Lower lobe of right lung (tissue), 2 donors: ENCODE measurements at regions not wholly inside any gene's neighbourhood (a gene's known extent, or its start where the extent isn't known, plus 50 kb on each side); places are given as distances from the start of the nearest gene placed in this dataset.

Experiments
- ATAC-seq, 2 donors: fragments of 200-7000 bp; cut with Tn5 transposase; one replicate each; pipeline ENCODE4 v1.9.1; 2020 to 2022; ENCODE audit warnings: mild to moderate bottlenecking in 2 of 2, moderate library complexity in 2 of 2
- DNase-seq: peaks from one replicate; pipeline ENCODE4 v3.0.0-alpha.2; 2020
- H3K27ac ChIP-seq: fragments of 200-600 bp; one replicate; pipeline ENCODE4 v1.8.0; 2022
- H3K27me3 ChIP-seq: fragments of 200-600 bp; one replicate; pipeline ENCODE4 v1.8.0; 2022; ENCODE audit warnings: low read depth
- H3K36me3 ChIP-seq: fragments of 200-600 bp; one replicate; pipeline ENCODE4 v1.8.0; 2022; ENCODE audit warnings: mild to moderate bottlenecking
- H3K4me1 ChIP-seq: fragments of 200-600 bp; one replicate; pipeline ENCODE4 v1.8.0; 2022
- H3K4me3 ChIP-seq: fragments of 200-600 bp; one replicate; pipeline ENCODE4 v1.8.0; 2022; ENCODE audit warnings: mild to moderate bottlenecking
- H3K9me3 ChIP-seq: fragments of 200-600 bp; one replicate; pipeline ENCODE4 v1.8.0; 2022
- intact Hi-C: fragments of 100-400 bp; cut with DNase I; formaldehyde crosslinking; loops from one replicate; pipeline ENCODE4 v1.11.0; 2022
- TF ChIP-seq, protein P1 (sequence below): fragments of 200-600 bp; IDR thresholded peaks from one replicate; pipeline ENCODE4 v1.8.0; 2022; ENCODE audit warnings: antibody characterized with exemption, mild to moderate bottlenecking
- donor health status: DM: no; HTN: yes; CAD: no; lungs with severe emphysema.

DNA sequence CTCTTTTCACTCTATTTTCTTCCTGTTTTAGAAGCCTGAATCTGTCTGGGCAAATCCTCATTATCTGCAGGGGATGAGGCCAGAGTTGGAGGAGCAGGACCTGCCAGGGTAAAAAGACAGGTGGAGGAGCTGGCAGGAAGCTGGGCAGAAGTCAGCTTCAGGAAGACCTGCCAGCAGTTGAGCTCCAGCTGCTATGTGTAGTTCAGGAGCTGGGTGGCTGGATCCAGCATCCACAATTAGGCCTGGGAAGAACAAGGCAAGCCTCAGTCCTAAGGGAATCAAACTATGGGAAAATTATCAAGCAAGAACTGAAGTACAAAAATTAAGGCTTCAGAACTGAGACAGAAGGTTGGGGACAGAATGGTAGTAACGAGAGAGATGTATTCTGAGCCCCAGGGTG lies 174.0 kb downstream of the MREG start:
- H3K27me3 ChIP-seq: no peaks in the 10 kb centered on the region
- intact Hi-C loops: no loop called here
- no peak overlapping the region for H3K4me3 ChIP-seq
- peak overlapping the region; percentile 14 for H3K27ac ChIP-seq
- no peaks in the 10 kb centered on the region for H3K4me1 ChIP-seq
- ATAC-seq: no peak
- TF ChIP-seq, protein P1, sequence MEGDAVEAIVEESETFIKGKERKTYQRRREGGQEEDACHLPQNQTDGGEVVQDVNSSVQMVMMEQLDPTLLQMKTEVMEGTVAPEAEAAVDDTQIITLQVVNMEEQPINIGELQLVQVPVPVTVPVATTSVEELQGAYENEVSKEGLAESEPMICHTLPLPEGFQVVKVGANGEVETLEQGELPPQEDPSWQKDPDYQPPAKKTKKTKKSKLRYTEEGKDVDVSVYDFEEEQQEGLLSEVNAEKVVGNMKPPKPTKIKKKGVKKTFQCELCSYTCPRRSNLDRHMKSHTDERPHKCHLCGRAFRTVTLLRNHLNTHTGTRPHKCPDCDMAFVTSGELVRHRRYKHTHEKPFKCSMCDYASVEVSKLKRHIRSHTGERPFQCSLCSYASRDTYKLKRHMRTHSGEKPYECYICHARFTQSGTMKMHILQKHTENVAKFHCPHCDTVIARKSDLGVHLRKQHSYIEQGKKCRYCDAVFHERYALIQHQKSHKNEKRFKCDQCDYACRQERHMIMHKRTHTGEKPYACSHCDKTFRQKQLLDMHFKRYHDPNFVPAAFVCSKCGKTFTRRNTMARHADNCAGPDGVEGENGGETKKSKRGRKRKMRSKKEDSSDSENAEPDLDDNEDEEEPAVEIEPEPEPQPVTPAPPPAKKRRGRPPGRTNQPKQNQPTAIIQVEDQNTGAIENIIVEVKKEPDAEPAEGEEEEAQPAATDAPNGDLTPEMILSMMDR: no peak
- H3K36me3 ChIP-seq: no peaks in the 10 kb centered on the region
- DNase-seq: no peak
- no peaks in the 10 kb centered on the region for H3K9me3 ChIP-seq

DNA sequence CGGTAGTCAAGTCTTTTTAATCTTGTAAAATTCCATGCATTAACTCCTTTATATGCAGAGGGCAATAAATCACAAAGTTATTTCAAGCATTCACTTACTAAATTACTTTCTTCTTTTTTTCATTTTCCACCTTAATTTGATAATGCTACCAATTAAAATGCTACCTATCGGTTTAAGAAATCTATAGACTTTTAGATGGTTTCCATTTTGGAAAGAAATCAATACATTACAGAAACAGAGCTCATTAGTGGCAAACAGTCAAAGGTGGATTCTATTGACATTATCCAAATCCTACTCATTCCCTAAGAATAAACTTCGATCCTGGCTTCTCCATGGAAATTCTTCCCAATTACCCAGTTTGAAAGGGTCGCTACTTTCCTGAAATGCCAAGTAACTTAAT lies 176.5 kb downstream of the MREG start:
- Histone ChIP-seq H3K4me1 (peaks cover 14% of the 10 kb centered on the region), H3K36me3 (no peaks in the 10 kb centered on the region), H3K27me3 (no peaks in the 10 kb centered on the region), H3K9me3 (no peaks in the 10 kb centered on the region), H3K27ac (no peak overlapping the region), H3K4me3 (no peak overlapping the region)
- DNase-seq (no peak), ATAC-seq (no peak)
- TF ChIP-seq, protein P1: no peak
- intact Hi-C loops: no loop called here

DNA sequence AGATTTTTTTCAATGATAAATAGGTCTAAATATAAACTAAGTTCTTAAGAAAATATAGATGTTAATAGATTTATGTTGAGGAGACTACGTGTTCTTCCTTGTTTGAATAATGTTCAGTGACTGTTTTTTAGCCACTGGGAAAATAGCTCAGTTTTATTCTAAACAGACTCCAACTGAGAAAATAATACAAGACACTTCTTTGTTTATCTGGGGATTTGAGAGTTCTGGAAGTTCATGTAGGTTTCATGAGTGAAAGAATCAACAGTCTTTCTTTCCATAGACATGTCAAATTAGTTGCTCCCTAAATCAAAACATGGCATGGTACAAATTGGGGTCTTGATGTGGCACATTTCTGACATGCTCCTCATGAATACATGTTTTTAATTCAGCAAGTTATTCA lies 177.7 kb downstream of the MREG start:
- DNase-seq: no peak
- Histone ChIP-seq H3K27ac (no peak overlapping the region), H3K36me3 (no peaks in the 10 kb centered on the region), H3K4me3 (no peak overlapping the region), H3K4me1 (peaks cover 21% of the 10 kb centered on the region), H3K27me3 (no peaks in the 10 kb centered on the region), H3K9me3 (no peaks in the 10 kb centered on the region)
- ATAC-seq: no peak
- TF ChIP-seq, protein P1: no peak
- intact Hi-C loops: no loop called here

GRCh38 chr2:215835231-215835630 lies 178.1 kb downstream of the MREG start:
- H3K4me1 ChIP-seq: peaks cover 21% of the 10 kb centered on the region
- DNase-seq (no peak), ATAC-seq (no peak)
- H3K4me3 ChIP-seq: no peak overlapping the region
- H3K27ac ChIP-seq: no peak overlapping the region
- H3K36me3 ChIP-seq: no peaks in the 10 kb centered on the region
- no peaks in the 10 kb centered on the region for H3K27me3 ChIP-seq
- H3K9me3 ChIP-seq: no peaks in the 10 kb centered on the region
- intact Hi-C loops: no loop called here
- TF ChIP-seq, protein P1: no peak

DNA sequence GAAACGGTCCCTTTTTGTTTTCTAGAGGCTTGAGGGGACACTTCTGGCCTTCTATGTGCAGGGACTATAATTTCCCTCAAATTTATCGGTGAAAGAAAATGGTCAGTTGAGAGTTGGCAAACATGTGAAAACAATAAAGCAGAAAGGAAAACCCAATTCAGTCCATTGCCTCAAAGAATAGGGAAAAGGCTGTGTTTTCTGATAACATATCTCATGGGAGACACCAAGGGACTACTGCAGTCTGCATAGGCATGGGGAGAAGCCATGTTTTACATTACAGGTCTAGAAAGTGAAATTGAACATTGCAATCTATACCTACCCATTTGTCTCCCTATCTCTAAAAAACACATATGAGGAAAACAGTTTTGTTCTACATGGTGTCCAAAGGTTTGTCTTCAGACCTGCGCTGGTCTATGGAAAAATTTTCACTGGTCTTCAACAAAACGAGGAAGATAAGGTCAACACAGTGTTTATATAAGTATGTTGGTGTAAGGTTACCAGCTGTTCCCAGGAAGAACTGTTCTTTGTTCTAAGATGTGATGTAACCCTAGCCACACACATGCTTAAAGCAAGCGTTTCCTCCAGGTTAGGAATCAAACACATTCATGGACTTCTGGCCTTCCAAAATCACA lies 179.7 kb downstream of the MREG start:
- no peaks in the 10 kb centered on the region for H3K36me3 ChIP-seq
- ATAC-seq (peak in 1 of 2 donors; percentile 40), DNase-seq (no peak)
- no peak overlapping the region for H3K27ac ChIP-seq
- H3K4me1 ChIP-seq: peaks cover 21% of the 10 kb centered on the region
- intact Hi-C loops: no loop called here
- H3K27me3 ChIP-seq: no peaks in the 10 kb centered on the region
- no peak overlapping the region for H3K4me3 ChIP-seq
- no peaks in the 10 kb centered on the region for H3K9me3 ChIP-seq
- TF ChIP-seq, protein P1: no peak
